CD4-positive, alpha-beta T cell treated with Interleukin-6 at 100 ng/mL for 8 hours (primary cell): ENCODE measurements at regions not wholly inside any gene's neighbourhood (a gene's known extent, or its start where the extent isn't known, plus 50 kb on each side); places are given as distances from the start of the nearest gene placed in this dataset.

Source experiments
- DNase-seq: peaks from one replicate; pipeline ENCODE4 v3.0.0-alpha.2; 2020; ENCODE audit warnings: mixed read lengths, low spot score

GRCh38 chr20:59434960-59435359 is 134.5 kb downstream of the EDN3 start:
- DNase-seq = no peak

DNA sequence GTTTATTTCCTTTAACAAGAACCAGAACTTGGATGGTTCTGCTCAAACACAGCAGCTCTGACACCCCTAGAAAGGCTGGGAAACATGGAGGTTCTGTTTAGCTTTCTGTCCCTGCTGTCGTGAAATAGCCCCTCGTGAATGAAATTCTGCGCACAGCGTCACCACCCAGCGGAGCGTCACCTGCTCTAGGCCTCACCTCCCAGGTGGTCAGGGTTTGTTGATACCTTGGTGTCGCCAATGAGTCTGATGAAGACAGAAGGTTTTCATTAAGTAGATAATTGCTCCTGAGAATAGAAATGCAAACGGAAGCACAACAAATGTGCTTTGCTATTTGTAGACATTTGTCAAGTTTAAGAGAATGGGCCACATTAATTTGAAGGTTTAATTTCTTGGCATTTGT is 135.1 kb downstream of the EDN3 start:
- DNase-seq = no peak

DNA sequence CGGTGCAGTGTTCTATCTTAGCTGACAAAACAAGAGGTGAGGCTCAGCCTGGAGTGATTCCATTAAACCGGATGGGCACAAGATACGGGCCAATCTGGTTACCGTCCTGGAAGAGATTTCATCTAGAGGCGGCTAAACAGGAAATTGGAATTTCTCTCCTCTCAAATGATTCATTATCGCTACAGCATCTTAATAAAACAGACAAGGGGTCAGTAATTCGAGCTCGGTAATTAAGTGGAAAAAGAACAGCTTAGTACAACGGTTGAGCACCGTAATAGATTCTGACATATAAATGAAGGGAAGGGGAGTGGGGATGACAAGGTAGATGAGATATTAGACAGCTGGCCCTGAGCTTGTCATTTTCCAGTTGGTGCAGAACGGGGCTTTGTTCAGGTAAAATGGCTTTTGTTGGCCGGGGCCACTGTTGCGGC is 137.2 kb downstream of the EDN3 start:
- DNase-seq = no peak

- DNase-seq = no peak
Measured at GRCh38 chr20:59438201-59438600, 137.8 kb downstream of the EDN3 start.

- DNase-seq = no peak
Measured at GRCh38 chr20:59439243-59439642, 138.8 kb downstream of the EDN3 start.

DNA sequence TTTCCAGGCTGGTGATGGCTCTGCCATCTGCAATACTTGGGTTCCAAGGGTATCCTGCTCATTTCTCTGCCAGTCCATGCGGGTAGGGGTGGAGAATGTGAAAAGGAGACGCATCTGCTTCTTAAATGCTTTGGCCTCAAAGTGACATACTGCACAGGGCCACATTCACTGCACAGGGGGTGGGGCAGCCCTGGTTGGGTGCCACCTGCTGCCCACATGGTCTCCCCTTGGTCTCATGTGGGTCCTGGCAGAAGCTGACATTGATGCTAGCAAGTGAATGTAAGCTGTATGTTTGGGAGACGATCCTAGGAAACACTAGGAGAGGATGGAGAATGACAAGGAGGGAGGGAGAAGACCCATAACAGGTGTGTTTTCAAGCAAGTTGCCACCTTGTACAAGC is 140.9 kb downstream of the EDN3 start:
- no peak for DNase-seq

DNA sequence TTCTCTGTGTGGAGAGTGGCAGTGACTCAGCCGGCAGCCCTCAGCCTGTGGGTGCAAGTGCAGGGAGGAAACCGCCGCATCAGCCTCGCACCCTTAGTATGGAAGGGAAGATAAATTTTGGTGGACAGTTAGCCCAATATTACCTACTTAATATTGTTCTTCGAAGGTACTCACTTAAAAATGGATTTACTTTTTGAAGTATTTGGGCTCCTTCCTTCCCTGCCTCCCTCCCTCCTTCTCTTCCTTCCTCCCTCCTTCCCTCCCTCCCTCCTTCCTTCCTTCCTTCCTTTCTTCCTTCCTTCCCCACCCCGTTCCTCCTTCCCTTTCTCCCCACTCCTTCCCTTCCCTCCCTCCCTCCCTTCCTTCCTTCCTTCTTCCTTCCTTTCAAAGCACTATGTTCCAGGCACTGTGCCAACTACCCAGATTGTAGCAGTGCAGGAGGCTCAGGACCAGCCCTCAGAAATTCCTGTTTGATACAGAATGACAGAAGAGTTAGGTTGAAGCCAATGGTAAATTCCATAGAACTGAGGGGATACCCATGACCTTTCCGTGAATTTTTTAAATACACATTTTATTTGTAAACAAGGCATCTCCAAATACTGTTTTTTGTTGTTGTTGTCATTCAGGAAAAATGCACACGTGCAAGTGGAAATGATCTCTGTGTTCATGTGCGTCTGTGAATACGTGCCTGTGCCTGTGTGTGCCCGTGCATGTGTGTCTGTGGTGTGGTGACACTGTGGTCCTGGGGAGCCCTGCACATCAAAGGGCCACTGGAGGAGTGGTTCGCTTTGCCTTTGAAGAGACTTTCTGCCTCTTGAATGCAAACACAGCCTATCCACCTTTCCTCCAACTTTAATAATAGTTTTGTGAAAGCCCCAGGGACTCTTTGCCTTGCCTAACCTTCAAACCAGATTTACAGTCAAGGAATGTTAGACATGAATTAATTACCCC is 141.7 kb downstream of the EDN3 start:
- DNase-seq = no peak

DNA sequence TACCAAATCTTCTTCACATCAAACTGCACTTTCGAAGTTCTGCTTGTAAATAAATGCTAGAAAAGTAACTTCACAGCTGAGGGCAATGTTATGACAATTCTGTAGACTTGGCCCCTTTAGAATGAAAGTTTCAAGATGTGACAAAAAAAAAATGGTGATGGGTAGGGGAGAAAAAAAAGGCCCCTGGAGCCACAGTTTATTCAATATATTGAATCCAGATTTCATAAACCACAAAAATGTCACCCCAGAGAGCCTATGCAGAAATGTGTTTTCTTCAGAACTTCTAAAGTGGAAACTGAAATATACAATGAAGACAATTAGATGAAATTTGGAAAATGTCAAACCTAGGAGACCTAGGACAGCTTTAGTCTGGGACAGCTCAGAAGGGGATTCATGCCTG is 143.1 kb downstream of the EDN3 start:
- no peak for DNase-seq

GRCh38 chr20:59446376-59446775 is 146.0 kb downstream of the EDN3 start:
- no peak for DNase-seq

- no peak for DNase-seq
Measured at GRCh38 chr20:59448196-59448595, 147.8 kb downstream of the EDN3 start.

DNA sequence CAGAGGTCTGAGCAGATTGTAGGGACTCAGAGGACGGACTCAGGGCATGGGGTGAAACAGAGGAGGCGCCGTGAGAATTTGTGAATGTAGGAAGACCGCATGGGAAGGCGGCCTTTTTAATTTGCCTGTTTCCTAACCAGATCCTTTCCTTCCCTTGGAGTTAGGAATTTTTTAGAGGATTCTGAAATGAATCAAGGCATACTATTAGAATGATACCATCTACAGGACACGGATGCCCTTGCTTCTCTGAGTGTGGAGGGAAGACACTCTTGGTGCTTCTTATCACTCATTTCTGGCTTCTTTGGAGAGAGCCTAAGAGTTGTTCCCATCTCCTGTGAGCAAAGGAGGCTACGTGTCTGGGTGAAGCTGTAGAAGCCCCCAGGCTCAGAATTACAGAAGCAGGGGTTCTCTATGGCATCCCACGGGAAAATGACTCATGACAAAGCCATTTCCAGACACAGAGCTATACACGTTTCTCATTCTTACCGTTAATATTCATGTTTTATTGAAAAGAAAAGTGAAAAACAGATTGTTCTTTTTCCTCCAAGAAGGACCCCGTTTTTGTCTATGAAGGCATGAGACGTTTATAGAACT is 148.5 kb downstream of the EDN3 start:
- DNase-seq = no peak

- no peak for DNase-seq
Measured at GRCh38 chr20:59451066-59451630, 150.7 kb downstream of the EDN3 start.

- no peak for DNase-seq
Measured at GRCh38 chr20:59451641-59452040, 151.2 kb downstream of the EDN3 start.

GRCh38 chr20:59452856-59453255 is 151.5 kb upstream of the PHACTR3 start:
- DNase-seq = no peak

- no peak for DNase-seq
Measured at GRCh38 chr20:59453759-59454560, 150.4 kb upstream of the PHACTR3 start.

DNA sequence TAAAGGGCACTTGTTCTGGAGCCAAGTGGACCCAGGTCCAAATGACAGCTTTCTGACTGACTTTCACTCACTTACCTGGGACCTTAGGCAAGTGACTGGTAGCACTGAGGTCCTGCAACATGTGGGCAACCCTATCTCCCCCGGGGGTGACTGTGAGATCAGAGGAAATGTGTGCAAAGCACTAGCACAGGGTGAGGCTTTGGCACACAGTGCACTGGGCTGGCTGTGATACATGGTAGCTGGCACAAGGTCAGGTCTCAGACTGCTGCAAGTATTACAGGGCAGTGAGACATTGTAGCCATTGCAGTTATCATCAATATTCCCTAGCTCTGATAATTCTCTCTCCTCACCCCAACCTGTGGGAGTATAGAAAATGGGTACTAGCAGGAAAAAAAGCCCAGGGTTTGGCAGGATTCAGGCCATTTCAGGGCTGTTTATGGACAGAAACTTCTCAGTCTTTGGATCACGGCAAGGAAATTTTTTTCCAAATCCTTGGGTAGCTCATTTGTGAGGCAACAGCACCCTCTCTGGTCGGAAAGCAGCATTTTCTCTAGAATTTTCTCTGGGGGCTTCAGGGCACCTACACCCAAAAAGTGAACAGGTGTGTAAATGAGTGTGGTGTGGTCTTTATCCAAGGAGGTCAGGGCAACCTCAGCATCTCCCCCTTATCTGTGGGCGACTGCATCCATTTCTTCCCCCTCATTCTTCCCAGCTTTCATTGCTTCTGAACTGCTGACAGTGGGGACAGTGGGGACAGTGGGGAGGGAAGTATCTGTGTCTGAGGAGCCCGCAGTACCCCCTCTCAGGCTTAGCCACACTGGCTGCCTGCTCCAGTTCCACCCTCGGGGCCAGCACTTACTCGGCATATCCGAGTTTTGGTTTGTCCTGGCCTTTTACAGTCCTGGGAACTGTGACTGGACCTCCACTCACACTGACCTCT is 148.7 kb upstream of the PHACTR3 start:
- DNase-seq = no peak

DNA sequence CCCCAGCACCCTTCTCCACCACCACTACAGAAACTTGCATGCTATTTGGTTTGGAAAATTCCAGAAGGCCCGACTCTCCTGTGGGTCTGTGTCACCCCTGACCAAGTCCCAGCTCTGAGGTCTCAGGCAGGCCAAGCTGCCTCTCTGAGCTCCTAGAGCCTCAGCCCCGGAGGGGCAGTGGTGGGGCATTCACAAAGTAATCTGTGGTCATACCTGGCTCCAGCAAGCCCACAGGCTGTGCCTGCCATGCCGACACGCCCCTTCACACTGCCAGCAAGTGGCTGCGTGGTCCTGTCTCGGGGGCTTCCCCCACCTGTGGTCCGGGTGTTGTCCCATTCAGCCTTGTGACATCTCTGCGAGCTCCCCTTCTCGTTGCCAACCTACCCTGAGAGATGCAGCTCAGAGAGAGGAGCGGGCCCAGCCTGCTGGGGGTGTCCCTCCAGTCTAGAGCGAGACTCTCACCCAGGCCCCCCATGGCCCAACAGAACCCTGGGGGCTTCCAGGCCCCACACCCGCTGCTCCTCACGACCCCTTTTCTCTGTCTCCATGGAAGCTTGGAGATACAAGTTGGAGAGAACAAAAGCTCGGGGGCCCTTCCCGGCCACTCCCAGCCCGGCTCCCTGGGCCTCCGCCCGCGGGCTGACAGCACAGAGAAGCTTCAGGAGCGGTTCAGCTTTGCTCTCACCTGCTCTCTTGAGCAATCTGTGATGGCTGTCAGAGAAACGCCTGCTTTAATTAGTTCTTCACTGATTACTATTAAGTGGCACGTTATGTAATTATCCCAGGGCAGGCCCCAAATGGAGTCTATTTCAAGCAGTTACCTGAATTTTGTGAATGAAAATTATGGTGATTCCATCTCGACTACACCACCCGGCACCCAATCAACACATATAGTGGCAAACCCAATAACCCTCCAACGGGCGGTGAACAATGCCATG is 147.7 kb upstream of the PHACTR3 start:
- DNase-seq = no peak

GRCh38 chr20:59458645-59459044 is 145.7 kb upstream of the PHACTR3 start:
- no peak for DNase-seq

DNA sequence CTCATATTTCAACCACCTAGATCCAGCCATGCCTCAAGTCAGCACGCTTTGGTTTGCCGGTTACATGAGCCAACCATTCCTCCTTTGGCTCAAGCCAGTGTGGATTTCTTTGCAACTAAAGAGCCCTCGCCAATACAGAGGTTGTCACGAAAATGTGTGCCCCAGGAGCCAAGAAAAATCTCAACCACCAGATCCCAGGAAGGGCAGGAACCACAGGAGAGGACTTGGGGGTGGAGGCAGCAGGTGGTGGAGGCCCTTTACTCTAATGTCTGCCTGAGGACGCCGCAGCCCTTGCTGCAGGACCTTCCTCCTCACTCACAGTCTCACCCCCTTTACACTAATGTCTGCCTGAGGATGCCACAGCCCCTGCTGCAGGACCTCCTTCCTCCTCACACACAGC is 144.8 kb upstream of the PHACTR3 start:
- no peak for DNase-seq

GRCh38 chr20:59460352-59460751 is 144.0 kb upstream of the PHACTR3 start:
- DNase-seq = no peak
